Activated CD8-positive, alpha-beta T cell treated with anti-CD3 and anti-CD28 coated beads, Interleukin-2, amount 10 ng/mL, durations not matched to agents 7 days and 5 days (primary cell): ENCODE measurements at regions not wholly inside any gene's neighbourhood (a gene's known extent, or its start where the extent isn't known, plus 50 kb on each side); places are given as distances from the start of the nearest gene placed in this dataset.

ENCODE experiments used
- ATAC-seq: fragments of 150-1000 bp; cut with Tn5 transposase; one replicate; pipeline ENCODE4 v1.10.0; 2021; ENCODE audit warnings: moderate library complexity
- CTCF ChIA-PET: fragments of 350-600 bp; sonication (Branson Sonifier 250); formaldehyde crosslinking; loops from one replicate; lab custom pipeline; 2021; ENCODE audit warnings: antibody characterized with exemption; lab: Charles Lee
- POLR2A ChIA-PET: fragments of 350-600 bp; sonication (Branson Sonifier 250); formaldehyde crosslinking; loops from one replicate; lab custom pipeline; 2021; ENCODE audit warnings: antibody characterized with exemption; lab: Charles Lee
- DNase-seq: peaks from one replicate; pipeline ENCODE4 v3.0.0-alpha.2; 2020
- H3K27ac Mint-ChIP-seq: one replicate; pipeline ENCODE4 v1.8.0; 2021; ENCODE audit warnings: mild to moderate bottlenecking, mixed read lengths
- H3K27me3 Mint-ChIP-seq: one replicate; pipeline ENCODE4 v1.8.0; 2021; ENCODE audit warnings: low read depth, mixed read lengths
- H3K36me3 Mint-ChIP-seq: one replicate; pipeline ENCODE4 v1.8.0; 2021; ENCODE audit warnings: low read depth, mixed read lengths
- H3K4me1 Mint-ChIP-seq: one replicate; pipeline ENCODE4 v1.8.0; 2021; ENCODE audit warnings: low read depth, mixed read lengths
- H3K4me3 Mint-ChIP-seq: one replicate; pipeline ENCODE4 v1.8.0; 2021; ENCODE audit warnings: mild to moderate bottlenecking, mixed read lengths
- H3K9me3 Mint-ChIP-seq: one replicate; pipeline ENCODE4 v1.8.0; 2022; ENCODE audit warnings: mixed read lengths; ENCODE audit not compliant: insufficient read depth

DNA sequence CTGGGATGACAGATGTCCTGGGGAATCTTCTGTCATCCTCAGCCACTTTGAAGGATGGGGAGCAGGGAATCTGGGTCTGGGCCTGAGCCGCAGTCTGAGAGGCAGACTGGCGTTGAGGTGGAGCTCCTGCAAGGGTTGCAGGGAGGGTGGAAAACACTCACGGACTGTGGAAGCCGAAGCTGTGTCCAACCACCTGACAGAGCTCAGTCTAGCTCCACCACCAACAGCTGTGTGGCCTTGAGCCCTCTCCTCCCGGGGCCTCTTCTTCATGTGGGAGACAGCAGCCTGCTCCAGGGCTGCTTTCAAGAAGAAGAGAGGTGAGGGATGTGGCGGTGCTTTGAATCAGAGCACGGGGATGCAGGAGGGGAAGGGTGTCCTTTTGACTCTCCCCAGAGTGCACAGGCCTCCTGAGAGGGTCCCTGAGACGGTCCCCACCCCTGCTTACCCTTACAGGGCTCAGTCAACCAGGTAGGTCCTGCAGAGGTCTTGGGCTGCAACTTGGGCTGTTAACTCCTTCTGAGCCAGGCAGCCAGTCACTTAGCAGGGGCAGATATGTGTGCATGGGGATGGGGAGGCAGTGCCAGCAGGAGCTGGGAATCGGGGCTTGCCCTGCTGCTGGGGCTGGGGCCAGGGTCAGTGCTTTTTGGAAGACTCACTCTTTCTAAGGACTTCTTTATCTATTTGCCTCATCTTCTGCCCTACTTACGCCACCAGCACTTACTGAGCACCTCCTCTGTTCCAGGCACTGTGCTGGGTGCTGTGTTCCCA is 216.3 kb downstream of the PTPRU start:
- Mint-ChIP-seq H3K9me3 (no peaks in the 10 kb centered on the region), H3K27me3 (no peaks in the 10 kb centered on the region), H3K4me1 (no peaks in the 10 kb centered on the region), H3K4me3 (no peak overlapping the region), H3K27ac (no peak overlapping the region), H3K36me3 (no peaks in the 10 kb centered on the region)
- no peak for ATAC-seq
- ChIA-PET POLR2A (no interaction called here), CTCF (no interaction called here)
- DNase-seq = no peak

DNA sequence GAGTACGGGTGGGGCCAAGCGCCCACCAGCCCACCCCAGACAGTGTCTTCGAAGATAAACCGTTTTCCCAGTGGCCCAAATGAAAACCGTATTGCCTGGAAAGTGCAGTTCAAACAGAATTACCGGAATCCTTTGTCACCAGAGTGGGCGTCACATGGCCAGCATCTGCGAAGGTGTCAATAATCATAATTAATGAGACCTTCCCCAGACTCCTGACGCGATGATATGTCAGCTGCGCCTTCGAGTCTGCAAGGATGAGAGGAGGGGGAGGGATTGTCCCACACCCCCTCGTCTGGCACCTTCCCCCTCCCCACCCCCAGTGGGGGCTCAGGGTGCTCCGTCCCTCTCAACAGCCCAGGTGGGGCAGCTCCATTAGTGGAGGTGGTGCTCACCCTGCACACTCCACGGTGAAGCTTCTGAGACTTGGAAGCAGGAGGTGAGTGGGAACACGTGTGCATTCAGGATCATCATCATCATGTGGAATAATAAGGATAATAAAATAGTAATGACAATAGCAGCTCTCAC is 215.1 kb downstream of the PTPRU start:
- no peak overlapping the region for H3K27ac Mint-ChIP-seq
- H3K36me3 Mint-ChIP-seq = no peaks in the 10 kb centered on the region
- H3K4me3 Mint-ChIP-seq = no peak overlapping the region
- DNase-seq (no peak), ATAC-seq (no peak)
- ChIA-PET POLR2A (no interaction called here), CTCF (no interaction called here)
- no peaks in the 10 kb centered on the region for H3K4me1 Mint-ChIP-seq
- no peaks in the 10 kb centered on the region for H3K27me3 Mint-ChIP-seq
- H3K9me3 Mint-ChIP-seq = no peaks in the 10 kb centered on the region

DNA sequence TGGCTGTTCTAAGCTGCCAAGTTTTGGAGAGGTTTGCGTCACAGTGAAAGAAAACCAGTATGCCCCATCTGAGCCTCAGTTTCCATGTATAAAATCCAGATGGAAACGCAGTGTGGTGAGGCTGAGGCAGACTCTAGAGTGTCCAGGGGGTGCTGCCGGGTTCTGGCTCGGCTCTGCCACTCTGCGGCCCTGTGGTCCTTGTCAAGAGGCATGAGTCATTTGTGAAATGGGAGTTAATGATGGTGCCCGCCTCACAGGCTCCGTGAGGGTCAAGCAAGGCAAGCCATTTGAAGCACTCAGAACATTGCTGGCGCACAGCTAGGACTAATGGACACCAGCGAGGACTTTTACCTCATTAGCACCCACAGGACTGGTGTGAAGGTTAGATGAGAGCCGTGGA is 214.3 kb downstream of the PTPRU start:
- Mint-ChIP-seq H3K4me3 (no peak overlapping the region), H3K27me3 (no peaks in the 10 kb centered on the region), H3K27ac (no peak overlapping the region), H3K4me1 (no peaks in the 10 kb centered on the region), H3K36me3 (no peaks in the 10 kb centered on the region), H3K9me3 (no peaks in the 10 kb centered on the region)
- ChIA-PET POLR2A (interaction anchor here (0.7 kb wide), 1 partner anchor 105 kb away, joined by 3 read pairs; no protein-coding TSS in a partner anchor), CTCF (no interaction called here)
- no peak for ATAC-seq
- DNase-seq = no peak

DNA sequence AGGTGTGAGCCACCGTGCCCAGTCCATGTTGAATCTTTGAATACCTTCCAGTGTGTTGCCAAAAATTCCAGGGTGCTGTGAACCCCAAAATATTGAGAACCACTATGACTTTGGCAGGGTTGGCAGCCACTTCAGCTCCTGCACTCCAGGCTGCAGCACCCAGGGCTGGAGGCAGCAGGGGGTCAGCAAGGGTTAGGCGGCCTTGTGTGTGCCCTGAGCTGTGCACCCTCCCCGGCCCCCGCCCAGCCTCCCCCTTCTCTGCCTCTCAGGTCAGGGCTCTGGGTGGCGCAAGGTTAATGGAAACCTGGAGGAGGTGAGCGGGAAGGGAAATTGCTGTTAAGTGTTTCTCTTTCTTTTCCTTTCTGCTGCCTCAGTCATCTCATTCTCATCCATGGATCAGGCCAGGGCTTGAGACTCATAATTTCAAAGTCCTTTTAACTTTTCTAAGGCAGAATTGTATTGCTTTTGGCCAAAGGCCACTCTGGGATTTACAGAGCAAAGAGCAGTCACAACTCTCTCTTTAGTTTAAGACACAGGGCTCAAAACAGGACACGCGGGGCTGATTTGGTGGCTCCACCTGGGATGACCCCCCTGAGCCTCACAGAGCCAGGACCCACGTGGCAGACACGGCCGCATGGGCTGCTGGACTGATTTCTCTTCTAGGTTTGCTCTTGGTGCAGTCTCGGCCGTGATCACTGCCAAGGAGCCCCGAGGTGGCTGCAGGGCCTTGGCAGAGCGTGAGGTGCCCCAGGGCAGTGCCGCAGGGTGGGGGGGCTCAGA is 212.3 kb downstream of the PTPRU start:
- Mint-ChIP-seq H3K4me1 (no peaks in the 10 kb centered on the region), H3K4me3 (no peak overlapping the region), H3K36me3 (no peaks in the 10 kb centered on the region), H3K9me3 (no peaks in the 10 kb centered on the region), H3K27me3 (peaks cover 3% of the 10 kb centered on the region), H3K27ac (no peak overlapping the region)
- ATAC-seq (no peak), DNase-seq (no peak)
- ChIA-PET CTCF (no interaction called here), POLR2A (no interaction called here)

DNA sequence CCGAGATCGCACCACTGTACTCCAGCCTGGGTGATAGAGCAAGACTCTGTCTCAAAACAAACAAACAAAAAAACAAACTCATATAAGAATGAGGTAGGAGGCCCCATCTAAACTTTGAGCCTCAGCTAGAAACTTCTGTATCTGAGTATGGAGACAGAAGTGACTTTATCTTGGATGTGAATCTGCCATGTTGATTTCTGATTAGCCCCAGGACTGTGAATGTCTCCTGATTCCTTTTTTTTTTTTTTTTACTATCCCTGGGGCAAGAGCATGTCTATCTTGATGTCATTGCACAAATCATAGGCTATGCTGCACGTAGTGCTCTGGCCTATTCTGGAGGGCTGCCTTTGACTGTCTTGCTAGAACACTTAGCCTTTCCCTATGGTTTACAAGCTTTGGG is 211.0 kb downstream of the PTPRU start:
- ATAC-seq (no peak), DNase-seq (no peak)
- Mint-ChIP-seq H3K4me1 (no peaks in the 10 kb centered on the region), H3K36me3 (no peaks in the 10 kb centered on the region), H3K27ac (no peak overlapping the region), H3K9me3 (no peaks in the 10 kb centered on the region), H3K27me3 (peaks cover 3% of the 10 kb centered on the region), H3K4me3 (no peak overlapping the region)
- CTCF ChIA-PET = no interaction called here
- POLR2A ChIA-PET = no interaction called here

DNA sequence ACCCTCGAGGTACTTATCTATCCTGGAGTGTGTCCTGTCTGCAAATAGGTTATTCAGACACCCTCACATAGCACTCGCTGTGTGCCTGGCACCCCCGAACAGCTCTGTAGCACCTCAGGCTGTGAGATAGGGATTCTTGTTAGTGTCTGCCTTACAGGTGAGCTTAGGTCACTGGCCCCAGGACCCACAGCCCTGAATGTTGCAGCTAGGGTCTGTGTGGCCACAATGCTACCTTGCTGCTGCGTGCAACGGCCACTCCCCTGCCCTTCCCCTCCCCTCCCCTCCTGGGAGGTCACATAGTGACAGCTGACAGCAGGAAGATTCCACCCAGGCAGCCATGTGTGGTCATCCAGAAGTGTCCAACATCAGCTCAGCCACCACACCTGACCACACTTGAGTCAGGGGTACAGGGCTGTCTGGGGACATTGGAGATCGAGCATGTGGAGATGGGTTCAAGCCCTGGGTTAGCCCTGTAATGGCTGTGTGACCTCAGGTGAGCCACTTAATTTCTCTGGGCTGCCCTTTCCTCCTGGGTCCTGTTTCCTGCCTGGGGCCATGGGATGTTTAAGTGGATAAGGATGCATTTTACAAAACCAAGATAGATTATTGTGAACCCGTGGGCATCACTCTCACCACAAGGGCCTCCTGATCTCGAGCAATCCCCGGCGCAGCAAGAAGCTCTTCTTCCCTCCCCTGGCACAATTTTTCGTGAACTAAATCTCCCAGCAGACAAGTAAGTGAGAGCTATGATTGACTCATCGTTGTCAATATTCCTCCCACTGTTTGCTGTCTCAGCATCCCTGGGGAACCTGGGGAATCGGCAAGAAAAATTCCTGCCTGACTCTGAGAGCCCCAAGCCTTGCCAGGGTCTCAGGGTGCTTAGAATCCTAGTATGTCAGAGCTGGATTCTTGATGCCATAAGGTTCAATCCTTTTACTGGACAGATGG is 208.7 kb downstream of the PTPRU start:
- Mint-ChIP-seq H3K4me3 (no peak overlapping the region), H3K9me3 (no peaks in the 10 kb centered on the region), H3K4me1 (no peaks in the 10 kb centered on the region), H3K27ac (no peak overlapping the region), H3K27me3 (peaks cover 7% of the 10 kb centered on the region), H3K36me3 (no peaks in the 10 kb centered on the region)
- no peak for ATAC-seq
- POLR2A ChIA-PET = no interaction called here
- CTCF ChIA-PET = no interaction called here
- no peak for DNase-seq

DNA sequence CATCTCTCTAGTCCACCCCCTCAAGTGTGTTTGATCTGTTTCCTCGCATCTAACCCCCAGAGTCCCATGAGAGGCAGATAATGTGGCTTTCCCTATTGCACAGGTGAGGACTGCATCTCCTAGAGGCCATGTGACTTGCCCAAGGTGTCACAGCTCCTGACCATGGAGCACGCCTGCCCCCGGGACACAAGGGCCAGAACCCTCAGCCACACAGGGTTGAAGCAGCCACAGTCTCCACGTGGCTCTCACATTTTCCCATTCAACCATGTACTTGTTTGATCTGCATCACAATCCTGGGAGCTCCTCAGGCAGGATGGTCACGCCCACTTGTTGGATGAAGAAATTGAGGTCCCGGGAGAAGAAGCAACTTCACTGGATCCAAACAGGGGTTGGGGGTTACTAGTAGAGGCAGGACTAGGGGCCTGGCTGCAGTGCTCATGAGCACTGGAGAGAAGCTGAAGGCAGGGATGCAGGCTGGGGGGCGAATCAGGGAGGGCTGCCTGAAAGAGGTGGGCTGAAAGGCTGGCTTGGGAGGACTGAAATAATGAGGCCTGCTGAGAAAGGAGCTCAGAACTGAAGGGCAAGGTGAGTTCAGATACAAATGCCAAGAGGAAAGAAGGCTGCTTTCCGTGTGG is 207.9 kb downstream of the PTPRU start:
- Mint-ChIP-seq H3K27ac (no peak overlapping the region), H3K36me3 (no peaks in the 10 kb centered on the region), H3K9me3 (no peaks in the 10 kb centered on the region), H3K27me3 (peaks cover 7% of the 10 kb centered on the region), H3K4me1 (no peaks in the 10 kb centered on the region), H3K4me3 (no peak overlapping the region)
- DNase-seq = no peak
- ChIA-PET CTCF (no interaction called here), POLR2A (no interaction called here)
- no peak for ATAC-seq

DNA sequence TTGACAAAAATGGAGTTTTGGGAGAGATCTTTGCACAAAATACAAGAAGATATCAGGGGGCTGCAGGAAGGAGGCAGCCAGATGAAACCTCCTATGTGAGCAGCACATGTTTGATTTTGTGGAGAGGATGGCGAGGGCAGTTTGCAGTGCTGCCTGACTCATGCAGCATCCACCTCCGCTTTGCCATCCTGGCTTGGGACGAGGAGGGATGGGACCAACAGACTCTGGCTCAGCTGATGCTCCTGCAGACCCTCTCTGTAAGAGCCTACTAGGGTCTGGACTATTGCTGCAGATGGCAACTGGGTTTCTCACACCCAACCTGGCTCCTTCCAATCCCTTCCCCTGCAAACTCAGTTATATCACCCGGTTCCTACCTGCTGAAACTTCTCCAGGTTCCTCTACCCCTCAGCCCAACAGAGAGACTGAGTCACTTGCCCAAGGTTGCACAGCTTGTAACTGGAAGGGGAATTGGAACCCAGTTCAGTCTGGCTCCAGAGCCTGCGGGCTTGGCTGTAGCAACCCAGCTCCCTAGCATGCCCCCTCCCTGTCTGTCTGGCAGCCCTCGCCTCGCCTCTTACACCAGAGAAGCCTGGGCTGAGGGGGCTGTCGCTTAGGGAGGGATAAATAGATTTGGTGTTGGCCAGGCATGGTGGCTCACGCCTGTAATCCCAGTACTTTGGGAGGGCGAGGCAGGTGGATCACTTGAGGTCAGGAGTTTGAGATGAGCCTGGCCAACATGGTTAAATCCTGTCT is 205.8 kb downstream of the PTPRU start:
- ChIA-PET CTCF (no interaction called here), POLR2A (no interaction called here)
- Mint-ChIP-seq H3K27me3 (peaks cover 8% of the 10 kb centered on the region), H3K4me1 (no peaks in the 10 kb centered on the region), H3K27ac (no peak overlapping the region), H3K9me3 (no peaks in the 10 kb centered on the region), H3K4me3 (no peak overlapping the region), H3K36me3 (no peaks in the 10 kb centered on the region)
- DNase-seq = no peak
- no peak for ATAC-seq

DNA sequence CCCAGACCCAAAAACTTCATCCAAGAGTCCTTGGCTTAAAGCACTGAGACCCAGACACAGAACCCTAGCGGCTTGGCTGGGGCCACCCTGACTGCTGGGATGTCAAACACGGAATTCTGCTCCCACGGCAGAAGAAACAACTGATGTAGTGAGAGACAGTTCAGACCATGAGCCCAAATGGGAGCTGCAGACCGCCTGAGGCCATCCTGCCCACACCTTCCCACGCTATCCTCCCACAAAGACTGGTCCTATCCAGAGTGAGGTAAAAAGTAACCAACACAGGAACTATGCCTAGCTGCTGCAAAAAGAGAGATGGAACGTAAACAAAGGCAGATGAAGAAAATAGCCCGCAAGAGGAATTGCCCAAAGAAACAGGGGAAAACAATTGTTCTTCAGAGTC is 203.3 kb downstream of the PTPRU start:
- ATAC-seq (no peak), DNase-seq (no peak)
- H3K9me3 Mint-ChIP-seq = no peaks in the 10 kb centered on the region
- H3K4me3 Mint-ChIP-seq = no peak overlapping the region
- CTCF ChIA-PET = no interaction called here
- peaks cover 8% of the 10 kb centered on the region for H3K27me3 Mint-ChIP-seq
- POLR2A ChIA-PET = no interaction called here
- no peaks in the 10 kb centered on the region for H3K4me1 Mint-ChIP-seq
- H3K27ac Mint-ChIP-seq = no peak overlapping the region
- H3K36me3 Mint-ChIP-seq = no peaks in the 10 kb centered on the region

DNA sequence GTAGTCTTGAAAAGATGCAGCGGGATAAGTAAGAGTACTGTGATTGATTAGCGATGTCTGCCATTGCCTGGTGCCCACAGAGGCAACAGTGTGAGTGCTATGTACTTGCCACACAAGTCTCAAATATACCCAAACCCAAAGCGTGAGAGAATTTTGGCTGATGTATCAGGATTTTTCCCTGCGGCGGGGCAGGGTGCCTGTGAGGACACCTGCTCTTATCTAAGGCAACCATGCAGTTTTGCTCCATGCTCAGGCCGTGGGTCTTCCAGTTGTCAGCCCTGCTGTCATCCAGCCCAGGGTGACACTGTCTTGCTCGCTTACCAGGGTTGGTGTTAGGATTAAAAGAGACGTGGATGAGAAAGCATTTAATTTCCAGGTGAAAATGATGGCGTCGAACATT is 202.7 kb downstream of the PTPRU start:
- H3K27ac Mint-ChIP-seq = no peak overlapping the region
- no peaks in the 10 kb centered on the region for H3K36me3 Mint-ChIP-seq
- ChIA-PET CTCF (no interaction called here), POLR2A (no interaction called here)
- no peak overlapping the region for H3K4me3 Mint-ChIP-seq
- peaks cover 8% of the 10 kb centered on the region for H3K27me3 Mint-ChIP-seq
- ATAC-seq = no peak
- DNase-seq = no peak
- no peaks in the 10 kb centered on the region for H3K4me1 Mint-ChIP-seq
- no peaks in the 10 kb centered on the region for H3K9me3 Mint-ChIP-seq

DNA sequence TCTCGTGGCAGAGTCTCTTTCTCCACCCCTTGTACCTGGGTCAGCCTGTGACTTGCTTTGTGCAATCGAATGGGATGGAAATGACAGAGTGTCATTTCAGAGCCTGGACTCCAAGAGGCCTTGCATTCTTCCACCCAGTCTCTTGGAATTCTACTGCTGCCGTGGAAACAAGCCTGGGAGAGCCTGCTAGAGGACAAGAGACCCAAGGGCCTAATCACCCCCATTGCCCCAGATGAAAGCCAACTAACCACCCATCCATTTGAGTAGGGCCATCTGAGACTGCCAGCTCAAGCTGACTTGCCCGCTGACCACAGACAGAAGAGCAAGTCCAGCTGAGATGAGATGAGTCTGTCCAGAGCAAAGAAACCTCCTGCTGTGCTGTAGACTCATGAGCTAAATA is 201.6 kb downstream of the PTPRU start:
- CTCF ChIA-PET = no interaction called here
- DNase-seq (no peak), ATAC-seq (no peak)
- Mint-ChIP-seq H3K4me1 (no peaks in the 10 kb centered on the region), H3K27ac (no peak overlapping the region), H3K27me3 (peaks cover 5% of the 10 kb centered on the region), H3K9me3 (no peaks in the 10 kb centered on the region), H3K36me3 (no peaks in the 10 kb centered on the region), H3K4me3 (no peak overlapping the region)
- POLR2A ChIA-PET = no interaction called here
